ENCODE measurements at regions not wholly inside any gene's neighbourhood (a gene's known extent, or its start where the extent isn't known, plus 50 kb on each side); places are given as distances from the start of the nearest gene placed in this dataset.
"Not testable (repeated sequence)": the region's sequence is repeated elsewhere in the genome, so short reads cannot be mapped to it uniquely, and the experiment has no call there.

DNA sequence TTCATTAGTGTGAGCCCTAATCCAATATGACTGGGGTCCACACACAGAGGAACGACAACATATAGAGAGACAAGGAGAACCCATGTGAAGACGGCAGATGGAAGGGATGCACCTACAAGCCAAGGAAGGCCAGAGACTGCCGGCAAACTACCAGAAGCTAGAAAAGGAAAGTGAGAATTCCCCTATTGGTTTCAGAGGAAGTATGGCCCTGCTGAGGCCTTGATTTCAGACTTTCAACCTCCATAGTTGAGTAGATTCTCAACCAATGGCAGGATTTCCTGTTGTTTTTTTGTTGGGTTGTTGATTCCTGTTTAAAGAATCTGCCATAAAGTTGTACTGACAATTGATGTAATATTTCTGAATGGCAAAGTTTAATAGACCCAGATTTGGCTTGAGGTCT lies 241.5 kb downstream of the SATB2 start:
- no peak for DNase-seq

DNA sequence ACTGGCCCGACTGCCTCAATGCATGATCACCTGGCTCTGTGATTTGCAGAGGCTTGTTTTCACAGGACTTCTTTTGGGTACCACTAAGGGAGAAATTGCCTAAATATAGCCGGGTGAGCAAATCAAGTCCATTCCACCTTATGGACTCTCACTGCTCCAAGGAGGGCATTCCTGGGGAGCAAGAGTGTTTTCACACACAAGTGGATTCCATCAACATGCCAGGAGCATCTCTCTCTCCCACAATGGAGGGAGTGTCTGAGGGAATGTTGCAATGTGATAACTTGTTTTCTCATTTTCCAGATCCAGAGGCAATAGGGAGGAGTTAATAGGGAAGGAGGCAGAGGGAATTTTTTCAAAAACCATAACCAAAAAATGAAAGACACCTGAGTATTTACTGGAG lies 250.7 kb downstream of the SATB2 start:
- no peak for DNase-seq

GRCh38 chr2:199206536-199206935 lies 251.2 kb downstream of the SATB2 start:
- no peak for DNase-seq

- DNase-seq: no peak
These were observed 254.8 kb downstream of the SATB2 start for GRCh38 chr2:199202964-199203363.

DNA sequence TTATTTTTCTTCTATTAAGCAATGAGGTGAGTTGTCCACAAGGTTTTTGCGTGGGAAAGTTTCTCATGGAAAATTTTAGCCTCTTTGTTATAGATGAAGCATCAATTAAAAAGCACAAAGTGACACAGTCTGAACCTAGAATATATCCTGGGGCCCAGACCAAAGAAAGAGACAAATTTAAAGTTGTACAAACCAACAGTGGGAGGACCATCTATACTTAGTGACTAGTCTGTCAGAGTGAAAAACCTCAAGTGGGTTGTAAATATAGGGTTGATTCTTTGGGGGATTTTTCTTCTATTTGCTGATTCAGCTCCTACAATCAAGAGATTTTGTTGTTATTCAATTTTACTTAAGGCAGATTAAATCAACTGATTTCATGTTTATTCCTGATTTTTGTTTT lies 256.2 kb downstream of the SATB2 start:
- DNase-seq: no peak

DNA sequence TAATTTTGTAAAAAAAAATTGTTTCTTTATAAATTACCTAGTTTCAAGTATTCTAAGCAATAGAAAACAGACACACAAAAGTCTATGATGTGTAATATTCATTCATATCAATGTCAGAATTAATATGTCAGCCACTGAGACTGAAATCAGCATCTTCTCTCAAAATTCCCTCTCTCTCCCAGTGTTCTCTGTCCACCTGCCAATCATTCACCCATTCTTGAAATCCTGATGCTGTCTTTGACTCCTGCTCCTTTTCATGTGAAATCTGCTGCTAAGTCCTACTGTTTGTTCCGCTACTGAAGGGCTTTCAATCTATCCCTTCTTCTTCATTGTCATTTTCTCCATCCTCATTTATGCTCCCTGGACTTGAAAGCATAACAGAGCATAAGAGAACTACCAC lies 257.9 kb downstream of the SATB2 start:
- DNase-seq: no peak

GRCh38 chr2:199197448-199197847 lies 260.3 kb downstream of the SATB2 start:
- DNase-seq: no peak

DNA sequence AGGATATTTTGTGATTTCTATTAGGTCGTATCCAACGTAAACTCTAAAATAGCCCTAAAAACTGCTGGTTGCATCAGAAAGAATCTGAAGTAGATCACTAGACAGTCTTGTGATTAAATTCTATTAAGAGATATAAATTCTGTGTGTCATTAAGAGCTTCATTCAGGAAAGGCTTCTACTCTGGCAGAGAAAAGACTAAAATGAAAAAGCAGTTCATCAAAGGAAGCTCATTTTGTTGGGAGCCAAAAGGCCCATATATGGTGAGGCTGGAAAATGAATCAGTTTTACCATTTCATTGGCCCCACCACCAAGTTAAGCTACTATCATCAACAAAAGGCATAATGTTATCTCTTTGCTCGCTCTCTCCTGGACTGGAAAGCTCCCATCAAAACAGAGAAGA lies 261.1 kb downstream of the SATB2 start:
- DNase-seq: no peak

DNA sequence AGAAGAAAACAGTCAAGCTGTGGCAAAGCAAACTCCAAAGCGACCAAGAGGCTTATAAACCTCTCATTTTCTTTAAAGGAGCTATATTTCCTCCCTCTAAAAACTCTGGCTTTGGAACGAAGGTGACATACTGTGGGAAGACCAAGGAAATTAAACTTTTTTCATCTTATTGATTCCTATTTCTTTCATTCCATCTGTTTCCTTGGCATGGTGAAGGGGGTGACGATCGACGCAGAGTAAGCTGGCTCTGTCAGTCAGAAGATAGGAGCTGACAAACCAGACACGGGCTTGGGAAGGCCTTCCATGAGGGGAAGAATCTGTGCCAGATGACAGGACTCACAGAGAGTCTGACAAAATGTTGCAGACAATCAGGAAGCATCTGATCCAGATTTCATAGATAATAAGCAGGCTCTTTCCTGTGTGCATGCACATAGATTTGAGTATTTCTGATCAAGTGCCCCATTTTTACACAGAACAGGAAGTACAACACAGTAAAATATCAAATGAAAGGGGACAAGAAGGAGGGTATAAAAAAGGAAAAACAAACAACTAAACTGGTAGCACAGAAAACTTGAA lies 261.7 kb downstream of the SATB2 start:
- DNase-seq: no peak

GRCh38 chr2:199191461-199191860 lies 266.3 kb downstream of the SATB2 start:
- no peak for DNase-seq

DNA sequence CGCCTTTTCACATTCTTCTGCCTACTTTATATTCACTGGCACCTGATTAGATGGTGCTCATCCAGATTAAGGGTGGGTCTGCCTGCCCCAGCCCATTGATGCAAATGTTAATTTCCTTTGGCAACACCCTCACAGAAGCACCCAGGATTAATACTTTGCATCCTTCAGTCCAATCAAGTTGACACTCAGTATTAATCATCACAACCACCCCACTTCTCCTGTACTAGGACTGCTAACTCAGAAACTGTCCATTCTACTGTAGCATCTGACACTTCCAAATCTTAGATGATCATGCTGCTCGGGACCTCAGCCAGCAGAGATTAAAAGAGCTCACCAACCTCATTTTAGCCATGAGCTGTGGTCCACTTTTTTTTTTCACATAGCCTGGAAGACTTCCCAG lies 268.5 kb downstream of the SATB2 start:
- DNase-seq: no peak

DNA sequence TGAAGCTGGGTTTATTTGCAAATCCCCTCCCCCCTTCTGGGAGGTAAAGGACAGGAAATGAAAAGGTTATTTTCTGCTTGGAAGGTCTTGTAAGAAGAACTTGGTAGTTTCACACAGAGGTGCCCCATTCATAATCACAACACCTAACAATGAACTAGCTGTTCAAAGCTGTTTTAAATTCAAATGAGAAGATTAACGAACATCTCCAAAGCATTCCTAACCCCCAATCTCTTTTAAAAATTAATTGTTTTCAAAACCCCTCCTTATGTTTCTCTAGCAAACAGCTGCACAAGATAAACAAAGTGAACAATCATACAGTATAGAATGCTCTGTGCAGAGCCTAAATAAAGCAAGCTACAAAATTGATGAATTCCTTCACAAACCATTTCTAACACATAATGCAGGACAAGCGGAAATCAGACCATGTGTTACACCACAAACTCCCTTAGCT lies 271.4 kb downstream of the SATB2 start:
- no peak for DNase-seq

DNA sequence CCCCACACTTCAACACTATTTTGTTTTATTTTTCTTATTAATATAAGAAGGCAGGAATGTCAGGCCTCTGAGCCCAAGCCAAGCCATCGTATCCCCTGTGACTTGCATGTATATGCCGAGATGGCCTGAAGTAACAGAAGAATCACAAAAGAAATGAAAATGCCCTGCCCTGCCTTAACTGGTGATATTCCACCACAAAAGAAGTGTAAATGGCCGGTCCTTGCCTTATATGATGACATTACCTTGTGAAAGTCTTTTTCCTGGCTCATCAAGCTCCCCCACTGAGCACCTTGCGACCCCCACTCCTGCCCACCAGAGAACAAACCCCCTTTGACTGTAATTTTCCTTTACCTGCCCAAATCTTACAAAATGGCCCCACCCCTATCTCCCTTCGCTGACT lies 272.6 kb downstream of the SATB2 start:
- DNase-seq: not testable (repeated sequence)

DNA sequence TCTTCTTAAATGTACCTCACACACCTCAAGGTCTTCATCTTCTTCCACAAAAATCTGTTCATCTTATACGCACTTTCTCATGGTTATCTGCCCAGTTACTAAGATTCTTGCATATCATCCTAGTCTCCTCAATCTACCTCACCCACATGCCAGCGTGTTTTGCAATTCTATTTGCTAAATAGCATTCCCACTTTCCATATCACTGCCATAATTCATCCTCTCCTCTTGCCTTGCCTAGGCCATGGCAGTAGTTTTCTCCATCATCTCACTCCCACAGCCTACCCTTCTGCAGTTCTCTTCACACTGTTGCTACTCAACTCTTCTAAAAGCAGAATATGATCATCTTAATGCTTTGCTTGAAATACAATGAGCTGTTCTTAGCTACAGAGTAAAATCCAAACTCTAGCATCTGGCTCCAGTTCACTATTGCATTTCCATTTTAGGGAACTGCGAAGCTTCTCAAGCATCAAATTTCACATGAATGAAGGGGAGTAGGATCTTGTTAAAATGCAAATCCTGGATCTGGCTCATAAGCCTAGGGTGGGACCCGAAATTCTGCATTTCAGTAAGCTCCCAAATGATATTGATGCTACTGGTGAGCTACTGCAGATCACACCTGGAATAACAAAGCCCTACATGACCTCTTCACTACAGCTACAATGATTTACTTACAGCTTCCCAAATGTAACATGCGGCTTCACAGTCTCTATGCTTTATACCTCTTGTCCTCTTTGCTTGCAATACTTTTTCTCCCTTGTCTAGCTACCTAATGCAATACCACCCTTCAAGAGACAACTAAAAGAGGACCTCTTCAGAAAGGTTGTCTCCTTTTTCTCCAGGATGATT lies 293.9 kb downstream of the SATB2 start:
- no peak for DNase-seq

- DNase-seq: no peak
These were observed 296.9 kb downstream of the SATB2 start for GRCh38 chr2:199160677-199161465.

GRCh38 chr2:199160081-199160480 lies 297.7 kb downstream of the SATB2 start:
- no peak for DNase-seq

- no peak for DNase-seq
These were observed 309.5 kb downstream of the SATB2 start for GRCh38 chr2:199148076-199148845.

DNA sequence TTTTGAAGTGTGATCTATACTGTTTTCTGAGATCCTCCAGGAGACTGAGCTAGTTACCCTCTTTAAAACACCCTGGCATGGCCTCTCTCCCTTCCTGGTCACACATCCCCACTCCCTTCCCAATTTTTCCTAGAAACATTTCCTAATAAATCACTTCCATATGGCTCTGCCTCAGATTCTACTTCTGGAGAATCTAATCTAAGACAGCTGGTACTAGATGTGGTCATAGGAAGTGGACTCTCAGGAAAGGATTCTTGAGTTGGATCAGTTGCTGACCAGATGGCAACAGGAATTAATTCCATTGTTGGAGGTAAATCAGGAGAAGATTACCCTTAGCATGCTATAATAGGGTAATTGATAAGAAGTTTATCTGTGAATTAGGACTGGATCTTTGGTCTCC lies 310.5 kb downstream of the SATB2 start:
- DNase-seq: no peak

DNA sequence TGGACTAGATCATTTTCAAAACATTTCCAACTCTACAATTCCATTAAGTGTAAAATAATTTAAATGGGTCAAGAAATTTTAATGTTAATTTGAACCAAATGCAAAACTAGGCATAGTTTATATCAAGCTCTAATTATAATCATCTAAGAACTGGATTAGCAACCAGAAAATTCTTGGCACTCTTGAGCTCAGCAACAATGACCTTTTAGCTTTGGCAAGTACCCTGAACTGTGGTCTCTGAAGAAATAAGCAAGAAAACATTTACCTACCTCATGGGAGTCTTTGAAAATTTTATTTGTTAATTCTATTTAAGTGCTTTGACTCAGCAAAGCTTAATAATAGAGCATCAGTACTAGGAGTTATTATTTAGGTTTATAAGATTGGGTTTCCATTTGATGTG lies 313.2 kb downstream of the SATB2 start:
- DNase-seq: no peak

GRCh38 chr2:199144036-199144435 lies 313.7 kb downstream of the SATB2 start:
- DNase-seq: no peak

DNA sequence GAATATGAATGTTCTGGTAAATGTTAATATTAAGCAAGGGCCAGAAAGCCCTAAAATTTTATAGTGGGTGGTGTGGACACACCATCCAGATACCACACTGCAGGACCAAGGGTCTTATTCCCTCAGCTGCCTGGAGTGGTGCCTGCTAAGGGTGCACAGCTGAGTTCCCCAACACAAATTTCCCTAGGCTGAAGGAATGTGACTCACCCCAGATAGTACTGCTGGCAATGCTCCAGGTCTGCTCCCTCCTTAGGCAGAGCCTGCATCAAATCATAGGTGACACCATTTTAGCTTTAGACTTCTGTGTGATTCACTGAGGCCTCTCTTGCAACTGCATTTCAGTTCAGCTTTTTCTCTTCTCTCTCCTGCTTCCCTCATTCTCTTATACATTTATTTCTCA lies 321.1 kb downstream of the SATB2 start:
- DNase-seq: no peak

DNA sequence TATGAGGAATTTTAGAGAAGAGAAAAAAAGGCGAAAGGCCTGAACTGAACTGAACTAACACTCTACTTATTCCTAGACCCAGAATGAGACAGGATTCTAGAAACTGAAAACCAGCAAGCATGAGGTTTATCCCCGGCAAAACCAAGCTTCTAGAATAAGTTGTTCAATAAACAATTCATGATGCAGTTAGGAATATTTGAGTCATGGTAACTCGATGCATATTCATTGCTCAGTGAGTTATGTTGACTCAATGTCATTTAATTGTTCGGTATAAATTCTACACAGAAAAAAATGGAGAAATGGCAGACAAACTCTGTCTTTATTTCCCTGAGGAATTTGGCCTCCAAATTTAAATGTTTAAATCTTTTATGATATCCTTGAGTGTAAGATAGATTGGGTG lies 321.5 kb downstream of the SATB2 start:
- no peak for DNase-seq

GRCh38 chr2:199131876-199132275 lies 325.9 kb downstream of the SATB2 start:
- no peak for DNase-seq

Data from left hindlimb (tissue), 1 donor.